HG03565 (cell line): ENCODE measurements at regions not wholly inside any gene's neighbourhood (a gene's known extent, or its start where the extent isn't known, plus 50 kb on each side); places are given as distances from the start of the nearest gene placed in this dataset.
A peak's percentile ranks its signal among the peaks of the same experiment; 100 is the strongest.

Source experiments
- ATAC-seq: cut with Tn5 transposase; IDR thresholded peaks from one replicate; pipeline ENCODE4 v1.9.1; 2021; ENCODE audit warnings: mild to moderate bottlenecking, moderate library complexity; ENCODE audit not compliant: unreplicated experiment

DNA sequence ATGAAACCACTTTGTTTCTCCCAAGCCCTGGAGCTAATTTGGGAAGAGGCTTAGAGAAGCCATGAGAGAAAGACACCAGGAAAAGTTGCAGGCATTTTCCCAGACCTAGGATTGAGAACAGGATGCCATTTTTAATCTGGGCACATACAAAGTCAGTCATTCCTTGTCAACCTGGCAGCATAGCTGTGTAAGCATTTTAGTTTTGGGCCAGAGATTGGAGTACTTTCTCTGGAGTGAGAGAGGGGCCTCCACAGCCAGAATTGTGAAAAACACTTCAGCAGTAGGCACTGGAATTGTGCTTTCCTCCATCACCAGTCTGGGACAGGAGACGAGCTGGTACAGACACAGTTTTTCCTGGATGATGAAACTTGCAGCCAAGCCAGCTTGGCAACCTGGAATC is 390.3 kb upstream of the DMAC1 start:
- no peak for ATAC-seq

DNA sequence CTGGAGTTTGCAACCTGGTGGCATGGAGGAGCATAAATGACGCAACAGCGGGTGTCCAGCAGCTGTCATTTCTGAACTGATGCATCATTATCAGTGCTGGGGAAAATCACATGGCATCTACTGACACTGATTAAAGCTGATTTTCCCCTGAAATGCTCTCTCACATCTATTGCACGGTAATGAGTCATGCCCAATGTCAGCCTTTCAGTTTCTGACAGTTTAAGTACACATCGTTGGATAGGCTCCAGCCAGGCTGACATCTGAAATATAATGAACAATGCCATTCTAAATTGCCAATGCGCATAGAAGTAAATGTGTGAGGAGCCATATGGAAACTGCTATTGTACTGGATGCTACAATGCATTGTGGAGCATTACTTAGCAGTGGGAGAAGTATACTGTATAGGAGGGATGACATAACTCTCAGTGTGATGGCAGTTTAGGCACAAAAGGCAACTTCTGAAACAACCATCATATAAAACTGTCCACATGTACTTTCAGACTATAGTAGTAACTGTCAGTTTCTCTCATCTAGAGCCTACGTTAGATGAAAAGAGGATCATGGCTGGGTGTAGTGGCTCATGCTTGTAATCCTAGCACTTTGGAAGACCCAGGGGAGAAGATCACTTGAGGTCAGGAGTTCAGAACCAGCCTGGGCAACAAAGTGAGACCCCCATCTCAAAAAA is 389.3 kb upstream of the DMAC1 start:
- ATAC-seq, result no peak

DNA sequence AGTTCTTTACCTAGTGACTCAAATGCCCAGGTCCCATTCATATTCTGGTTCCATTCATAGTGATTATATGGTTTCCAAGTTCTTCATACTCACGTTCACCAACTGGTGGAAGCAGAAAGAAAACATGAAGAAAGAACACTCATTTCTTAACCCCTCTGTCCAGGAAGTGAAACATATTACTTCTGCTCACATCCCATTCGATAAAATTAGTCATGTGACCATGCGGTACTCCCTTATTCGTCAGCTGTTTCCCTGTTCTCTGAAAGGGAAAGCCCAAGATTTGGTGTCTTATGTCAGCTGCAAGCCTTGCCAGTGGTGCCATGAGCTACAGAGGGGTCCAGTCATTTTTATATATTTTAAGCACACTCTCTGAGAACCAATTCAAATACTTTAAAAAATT is 387.0 kb upstream of the DMAC1 start:
- peak; percentile 59 for ATAC-seq

DNA sequence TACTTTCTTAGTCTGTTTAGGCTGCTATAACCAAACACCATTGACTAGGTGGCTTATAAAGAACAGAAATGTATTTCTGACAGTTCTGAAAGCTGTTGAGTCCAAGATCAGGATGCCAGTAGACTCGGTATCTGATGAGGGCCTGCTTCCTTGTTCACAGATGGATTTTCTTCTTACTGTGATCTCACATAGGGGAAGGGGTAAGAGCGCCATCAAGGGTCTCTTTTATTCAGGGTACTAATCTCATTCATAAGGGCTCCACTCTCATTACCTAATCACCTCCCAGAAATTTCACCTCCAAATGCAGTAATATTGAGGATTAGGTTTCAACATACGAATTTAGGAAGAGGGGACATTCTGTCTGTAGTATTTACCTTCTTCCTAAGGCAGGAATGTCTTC is 384.0 kb upstream of the DMAC1 start:
- ATAC-seq, result no peak

DNA sequence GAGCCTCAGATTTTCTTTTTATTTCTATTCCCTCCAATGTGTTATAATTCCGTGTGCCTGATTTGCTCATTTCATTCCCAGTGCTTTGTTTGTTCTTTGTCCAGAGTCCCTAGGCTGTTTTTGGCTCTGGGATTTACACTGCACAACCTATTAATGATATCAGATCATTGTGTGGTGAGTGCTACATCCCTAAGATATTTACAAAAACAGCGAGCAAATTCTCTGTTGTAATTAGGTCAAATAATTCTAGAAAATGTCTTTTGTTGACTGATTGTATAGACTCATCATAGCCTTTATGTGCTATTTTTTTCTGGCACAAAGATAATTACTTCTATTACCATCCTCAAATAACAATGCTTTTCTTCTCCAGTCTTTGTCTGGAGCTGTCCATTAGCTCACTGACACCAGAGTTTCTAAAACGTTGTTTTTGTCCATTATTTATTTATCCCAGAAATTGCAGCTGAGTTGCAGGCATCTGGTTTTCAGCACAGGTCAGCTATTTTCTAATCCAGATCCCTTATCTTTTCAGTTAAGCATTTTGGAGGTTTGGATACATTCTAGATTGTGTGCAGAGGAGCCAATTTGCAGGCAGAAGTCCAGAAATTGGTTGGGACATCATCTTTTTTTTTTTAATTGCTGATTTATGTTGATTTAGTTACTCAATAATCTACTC is 379.9 kb upstream of the DMAC1 start:
- no peak for ATAC-seq

DNA sequence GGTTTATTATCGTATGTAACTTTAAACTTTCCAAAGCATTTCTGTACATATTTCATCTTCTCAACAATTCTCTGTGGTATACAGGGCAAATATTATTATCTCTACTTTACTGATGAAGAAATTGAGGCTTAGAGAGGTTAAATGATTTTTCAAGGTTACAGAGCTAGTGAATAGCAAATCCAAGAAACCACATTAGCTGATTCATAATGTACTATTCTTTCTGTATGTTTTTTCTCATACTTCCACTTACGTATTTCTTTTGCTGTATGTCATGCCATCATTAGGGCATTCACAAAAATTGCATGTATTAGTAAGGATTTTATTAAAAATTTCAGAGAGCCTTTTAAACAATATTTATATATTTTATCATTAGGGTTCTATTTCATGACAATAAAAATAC is 372.4 kb upstream of the DMAC1 start:
- no peak for ATAC-seq

DNA sequence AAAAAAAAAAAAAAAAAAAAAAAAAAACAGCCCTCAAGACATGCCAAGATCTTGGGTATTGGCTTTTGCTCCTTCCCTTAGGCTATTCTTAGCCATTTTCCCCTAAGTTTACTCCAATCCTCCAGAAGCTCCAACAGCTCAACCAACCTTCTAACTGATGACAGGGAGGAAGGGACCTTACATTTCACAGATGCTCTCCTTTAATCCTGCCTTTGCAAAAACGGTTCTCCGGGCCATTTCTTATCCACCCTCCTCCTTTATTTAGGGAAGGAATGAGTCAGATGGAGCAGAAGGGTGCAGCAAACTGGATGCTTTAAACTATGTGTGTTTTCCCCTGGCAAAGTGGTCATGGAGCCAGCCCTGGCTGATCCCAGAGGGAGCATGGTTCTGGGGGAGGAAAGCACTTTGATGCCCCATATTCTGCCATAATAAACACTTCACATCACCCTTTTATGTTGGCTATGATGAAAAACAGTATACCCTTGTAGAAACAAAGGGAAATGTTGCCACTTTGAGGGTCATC is 369.4 kb upstream of the DMAC1 start:
- ATAC-seq, result no peak

DNA sequence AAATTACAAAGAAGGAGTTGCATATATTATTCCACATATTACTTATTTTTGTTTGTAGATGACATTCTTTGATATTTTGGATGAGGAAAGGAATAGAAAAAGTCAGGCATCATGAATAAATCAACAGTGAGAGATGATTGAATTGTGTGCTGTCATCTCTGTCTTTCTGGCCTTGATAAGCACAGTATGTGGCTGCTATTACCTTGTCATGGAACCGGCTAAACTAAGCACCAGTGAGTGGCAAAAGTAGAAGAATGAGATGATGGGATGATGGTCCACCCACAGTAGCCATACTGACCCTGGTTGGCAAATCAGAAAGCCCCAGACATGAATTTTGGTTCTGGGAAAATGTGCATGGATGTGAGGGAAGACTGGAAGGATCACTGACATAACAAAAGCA is 361.2 kb upstream of the DMAC1 start:
- ATAC-seq, result no peak

DNA sequence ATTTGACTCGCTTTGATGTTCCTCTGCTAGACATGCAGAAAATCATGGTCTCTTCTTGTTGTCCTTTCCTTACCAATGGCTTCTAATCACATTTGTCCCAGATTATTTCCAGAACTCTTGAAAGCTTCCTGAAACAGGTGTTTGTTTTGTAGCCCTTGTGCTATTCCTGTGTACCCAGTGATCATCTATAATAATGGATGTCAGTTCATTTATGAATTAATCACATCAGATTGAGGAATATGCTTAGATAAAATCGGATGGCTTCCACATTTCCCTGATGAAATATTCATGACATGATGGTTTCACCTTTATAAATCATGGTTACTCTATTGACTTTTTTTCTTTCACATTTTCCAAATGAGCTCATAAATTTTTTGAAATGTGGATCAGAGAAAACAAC is 359.0 kb upstream of the DMAC1 start:
- no peak for ATAC-seq

DNA sequence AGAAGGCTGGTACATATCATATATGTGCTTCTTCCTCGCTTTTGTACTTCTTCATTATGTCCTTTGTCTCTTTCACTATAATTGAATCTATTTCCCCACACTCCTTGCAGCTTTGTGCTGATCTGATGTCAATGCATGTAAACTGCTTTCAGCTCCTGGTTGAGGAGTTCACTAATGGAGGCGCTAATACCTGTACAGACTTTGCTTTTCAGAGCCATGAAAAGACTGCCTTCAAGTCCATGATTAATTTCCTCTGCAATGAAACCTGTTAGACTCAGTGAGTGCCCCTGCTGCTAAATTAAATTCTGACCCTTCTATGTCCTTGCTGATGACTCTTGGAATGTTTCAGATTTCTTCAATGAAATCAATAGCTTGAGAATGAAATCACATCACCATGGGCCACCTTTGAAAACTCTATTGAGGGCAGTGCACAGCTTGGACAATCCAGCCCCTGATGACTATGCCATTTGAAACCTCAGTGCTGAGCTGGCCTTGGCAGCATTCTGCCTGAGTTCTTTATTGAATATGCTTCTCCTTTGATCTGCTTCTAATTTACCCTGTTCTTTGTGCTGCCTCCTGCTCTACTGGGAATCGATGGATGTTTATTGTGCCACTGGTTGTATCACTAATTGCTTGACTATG is 358.2 kb upstream of the DMAC1 start:
- ATAC-seq, result no peak

DNA sequence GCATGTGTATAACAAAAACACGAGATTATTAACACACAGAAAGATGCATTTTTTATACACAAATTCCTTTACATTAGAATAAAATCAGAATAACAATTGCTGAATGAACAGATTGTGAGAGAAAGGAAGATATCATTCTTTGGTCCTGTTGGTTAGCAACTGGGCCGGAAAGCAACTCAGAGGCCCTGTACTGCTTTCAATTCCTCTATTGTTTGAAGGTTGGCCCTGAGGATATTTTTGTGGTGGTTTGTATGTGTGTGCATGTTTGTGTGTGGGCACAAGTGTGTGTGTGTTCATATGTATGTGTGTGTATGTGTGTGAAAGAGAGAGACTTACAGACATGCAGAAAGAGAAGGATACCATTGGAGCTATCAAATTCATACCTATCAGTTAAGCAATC is 356.8 kb upstream of the DMAC1 start:
- no peak for ATAC-seq

DNA sequence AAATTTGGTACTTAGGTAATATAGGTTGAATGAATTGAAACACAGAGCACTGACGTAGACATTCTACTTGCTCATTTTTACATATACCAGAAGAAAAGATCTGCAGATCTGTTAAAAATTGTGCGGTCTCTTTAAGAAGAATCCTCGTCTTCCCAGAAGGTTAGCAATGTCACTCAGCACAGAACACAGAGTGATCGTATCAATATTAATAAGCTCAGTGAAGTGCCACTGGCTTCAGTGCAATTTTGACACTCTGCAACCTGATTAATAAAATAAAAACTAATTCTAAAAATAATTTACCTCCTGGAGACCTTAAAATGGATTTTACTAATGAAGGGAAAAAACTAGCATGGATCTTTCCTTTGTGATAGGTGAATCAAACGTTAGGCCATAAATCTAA is 356.1 kb upstream of the DMAC1 start:
- ATAC-seq, result no peak

DNA sequence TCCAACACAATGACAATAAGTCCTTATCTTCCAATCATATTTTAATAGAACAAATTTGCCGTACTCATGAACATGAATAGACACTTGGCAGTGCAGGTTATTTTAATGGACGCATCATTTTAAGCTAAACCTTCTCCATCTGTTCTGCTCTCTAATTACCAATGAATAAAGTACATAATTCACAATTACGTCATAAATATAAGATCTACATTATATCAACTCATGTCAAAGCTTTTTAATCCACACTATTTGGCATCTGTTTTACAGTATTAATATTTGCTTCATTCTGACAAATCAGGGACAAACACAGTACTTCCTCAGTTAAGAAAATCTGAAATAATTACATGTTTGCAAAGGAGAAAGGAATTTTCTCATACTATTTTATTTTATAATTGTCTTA is 344.1 kb upstream of the DMAC1 start:
- no peak for ATAC-seq

DNA sequence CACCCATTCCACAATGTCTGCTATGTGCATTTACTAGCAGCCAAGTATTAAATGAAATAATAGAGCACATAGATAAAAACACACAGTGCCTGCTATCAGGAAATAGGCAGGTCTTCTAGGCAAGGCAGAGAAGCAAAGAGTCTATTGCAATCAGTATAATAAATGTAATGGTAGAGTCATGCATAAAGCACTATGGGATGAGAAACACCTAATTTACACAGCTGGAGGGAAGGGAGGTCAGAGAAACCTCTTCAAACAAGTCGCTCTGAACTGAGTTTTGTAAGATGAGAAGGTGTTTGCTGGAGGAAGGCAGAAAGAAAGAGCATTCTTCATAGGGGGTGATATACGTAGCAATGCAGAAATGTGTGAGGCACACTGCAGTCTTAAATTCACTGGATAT is 341.0 kb upstream of the DMAC1 start:
- ATAC-seq, result no peak

DNA sequence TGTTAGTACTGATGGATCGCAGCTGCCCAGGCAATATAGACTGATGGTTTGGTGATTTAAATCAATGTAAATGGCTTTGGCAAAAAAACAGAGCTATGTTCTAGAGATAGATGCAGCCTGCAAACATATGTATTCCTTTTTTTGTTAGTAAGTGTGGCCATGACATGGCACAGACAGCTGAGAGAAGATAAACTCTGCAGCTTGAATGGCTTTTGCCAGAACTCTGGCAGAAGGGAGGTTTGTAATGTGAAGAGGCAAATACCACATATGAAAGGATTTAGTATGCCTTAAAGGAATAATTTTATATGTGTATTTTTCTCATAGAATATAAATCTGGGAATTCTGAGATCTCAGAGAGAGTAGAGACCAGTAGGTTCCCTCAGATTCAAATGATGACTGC is 340.2 kb upstream of the DMAC1 start:
- ATAC-seq, result no peak

DNA sequence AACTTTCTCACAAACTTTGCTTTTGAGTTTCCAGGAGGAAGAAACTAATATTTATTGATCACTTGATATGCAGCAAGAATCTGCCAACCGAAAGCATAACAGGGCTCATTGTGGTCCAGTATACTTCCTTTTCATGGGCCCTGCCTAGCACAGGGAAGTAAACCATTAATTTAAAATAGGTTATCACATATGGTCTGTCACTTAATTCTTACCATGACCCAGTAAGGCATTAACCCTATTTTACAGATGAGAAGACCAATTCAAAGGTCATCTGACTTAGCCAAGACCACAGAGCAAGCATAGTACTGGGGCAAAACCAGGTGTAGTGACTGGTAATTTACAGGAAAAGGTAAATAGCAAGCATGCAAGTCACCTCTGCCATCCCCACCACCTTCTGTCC is 336.9 kb upstream of the DMAC1 start:
- ATAC-seq, result no peak

DNA sequence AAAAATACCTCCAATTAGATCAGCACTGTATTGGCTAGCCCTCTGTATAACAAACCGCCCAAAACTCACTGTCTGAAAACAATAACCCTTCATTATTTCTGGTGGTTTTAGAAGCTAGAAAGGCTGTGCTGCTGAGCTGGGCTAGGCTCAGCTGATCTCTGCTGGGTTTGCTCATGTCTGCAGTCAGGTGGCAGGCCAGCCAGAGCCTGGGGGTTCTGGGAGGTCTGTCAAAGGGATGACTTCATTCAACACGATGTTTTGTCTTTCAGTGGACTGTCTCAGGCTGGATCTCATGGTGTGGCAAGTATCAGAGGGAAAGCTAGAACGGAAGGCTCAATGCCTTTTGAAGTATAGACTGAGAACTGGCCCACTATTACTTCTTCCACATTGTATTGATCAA is 335.1 kb upstream of the DMAC1 start:
- no peak for ATAC-seq

DNA sequence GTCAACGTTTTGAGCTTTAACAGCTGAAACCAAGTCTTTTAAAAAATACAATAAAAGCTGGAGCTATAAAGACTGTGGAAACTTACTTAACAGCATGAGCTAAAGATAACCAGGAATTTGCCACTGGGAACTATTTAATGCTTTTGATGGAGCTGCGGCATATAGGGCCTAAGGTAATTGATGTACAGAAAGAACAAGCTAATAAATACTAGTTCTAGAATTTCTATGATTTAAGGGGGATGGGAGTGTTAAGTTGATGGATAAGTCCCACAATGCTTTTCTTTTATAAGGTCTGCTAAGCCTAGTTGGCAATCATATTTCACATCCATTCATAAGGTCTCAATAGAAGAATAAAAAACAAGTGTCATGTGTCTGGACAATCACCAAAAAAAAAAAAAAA is 334.0 kb upstream of the DMAC1 start:
- no peak for ATAC-seq

DNA sequence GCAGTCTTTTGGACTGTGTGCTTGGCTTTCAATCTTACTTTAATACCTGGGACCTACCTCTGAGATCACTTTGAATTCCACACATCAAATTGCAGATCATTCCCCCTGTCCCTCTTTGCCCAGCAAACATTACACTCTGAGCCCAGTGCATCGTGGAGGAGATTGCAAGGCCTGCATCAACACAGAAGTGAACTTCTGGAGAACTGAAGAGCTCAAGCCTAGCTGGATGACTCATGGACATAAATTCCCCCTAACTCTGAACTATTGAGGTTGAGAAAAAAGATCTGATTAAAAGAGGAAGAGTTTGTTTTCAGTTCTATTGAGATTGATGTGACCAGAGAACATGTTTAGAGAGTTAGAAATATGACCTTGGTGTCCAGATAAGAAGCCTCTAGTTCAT is 316.0 kb upstream of the DMAC1 start:
- no peak for ATAC-seq

DNA sequence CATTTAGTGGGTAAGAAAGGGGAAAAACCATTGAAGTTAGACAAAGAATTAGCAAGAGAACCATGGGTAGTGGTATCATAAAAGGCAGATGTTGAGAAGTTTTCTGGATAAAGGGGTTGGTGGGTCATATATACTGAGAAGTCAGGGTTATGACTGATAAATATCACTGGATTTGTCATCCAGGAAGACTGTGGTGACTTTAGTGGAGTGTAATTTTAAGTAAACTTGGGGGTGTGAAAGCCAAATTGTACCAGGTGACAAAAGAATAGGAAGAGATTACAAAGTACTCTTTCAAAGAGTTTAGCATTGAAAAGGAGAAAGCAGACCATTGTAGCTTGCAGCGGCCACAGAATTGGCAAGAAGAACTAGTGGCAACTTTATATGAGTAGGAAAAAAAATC is 315.2 kb upstream of the DMAC1 start:
- no peak for ATAC-seq

DNA sequence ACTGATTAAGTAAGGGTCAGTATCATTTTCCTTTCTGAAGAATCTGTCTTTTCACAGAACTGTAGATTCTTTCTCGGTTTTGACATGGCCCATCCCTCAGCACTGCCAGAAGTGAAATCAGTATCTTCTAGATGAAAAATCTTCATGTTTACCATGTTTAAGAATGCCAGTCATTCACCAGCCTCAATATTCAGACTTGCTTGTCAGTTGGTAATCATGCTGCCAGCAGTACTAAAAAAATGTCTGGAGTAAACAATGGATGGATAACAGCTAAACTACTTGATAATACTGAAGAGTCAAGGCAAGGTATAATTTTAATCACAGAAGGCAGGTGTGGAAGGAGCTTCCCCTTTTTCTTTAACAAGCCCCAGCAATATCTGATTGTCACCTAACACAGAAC is 306.8 kb upstream of the DMAC1 start:
- ATAC-seq, result no peak

DNA sequence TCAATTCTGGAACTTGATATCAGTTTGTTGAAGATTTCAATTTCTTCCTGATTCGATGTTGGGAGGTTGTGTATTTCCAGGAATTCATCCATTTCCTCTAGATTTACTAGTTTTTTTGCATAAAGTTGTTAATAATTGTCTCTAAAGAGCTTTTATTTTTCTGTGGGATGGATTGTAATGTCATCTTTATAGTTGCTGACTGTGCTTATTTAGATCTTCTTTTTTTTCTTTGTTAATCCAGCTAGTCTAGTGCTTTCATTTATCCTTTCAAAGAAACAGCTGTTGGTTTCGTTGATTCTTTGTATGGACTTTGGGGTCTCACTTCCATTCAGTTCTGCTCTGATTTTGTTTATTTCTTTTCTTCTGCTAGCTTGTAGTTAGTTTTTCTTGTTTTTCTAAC is 302.0 kb upstream of the DMAC1 start:
- no peak for ATAC-seq
